HG03558 (cell line): ENCODE measurements at regions not wholly inside any gene's neighbourhood (a gene's known extent, or its start where the extent isn't known, plus 50 kb on each side); places are given as distances from the start of the nearest gene placed in this dataset.
"Not testable (repeated sequence)": the region's sequence is repeated elsewhere in the genome, so short reads cannot be mapped to it uniquely, and the experiment has no call there.

Experiments used
- ATAC-seq: cut with Tn5 transposase; IDR thresholded peaks from one replicate; pipeline ENCODE4 v1.9.1; 2021; ENCODE audit warnings: moderate number of reproducible peaks; ENCODE audit not compliant: unreplicated experiment; ENCODE audit errors: extremely low read depth

DNA sequence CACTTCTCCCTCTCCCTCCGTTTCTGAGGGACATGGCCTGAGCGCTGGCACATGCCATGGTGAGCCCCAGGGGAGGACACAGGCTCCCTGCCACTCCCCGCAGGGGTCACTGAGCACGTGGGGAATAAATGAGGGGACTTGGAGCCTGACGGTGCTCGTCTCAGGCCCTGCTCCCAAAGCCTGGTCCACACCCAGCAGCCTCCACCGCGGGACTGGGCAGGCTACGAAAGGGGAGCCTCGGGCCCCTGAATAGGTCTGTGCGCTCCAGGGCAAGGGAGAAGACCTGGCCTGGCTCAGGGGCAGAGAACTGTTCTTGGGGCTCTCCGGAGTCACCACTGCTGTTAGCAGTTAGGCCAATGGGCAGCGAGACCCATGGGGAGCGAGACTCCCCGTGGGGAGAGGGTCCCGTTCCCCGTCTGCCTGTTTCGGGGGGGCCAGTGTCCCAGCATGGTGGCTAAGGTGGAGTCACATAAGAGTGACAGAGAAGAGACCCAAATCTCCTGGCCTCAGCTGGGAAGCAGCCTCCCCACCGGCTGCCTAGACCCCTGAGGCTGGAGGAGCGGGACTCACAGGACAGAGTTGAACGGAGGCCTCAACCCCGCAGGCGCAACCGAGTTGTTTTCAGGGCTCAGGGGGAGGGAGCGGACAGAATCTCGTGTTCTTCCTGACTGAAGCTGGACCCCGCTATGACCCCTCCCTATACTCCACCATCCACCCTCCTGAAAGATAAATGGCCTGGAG lies 329.8 kb upstream of the SFSWAP start:
- no peak for ATAC-seq

- ATAC-seq: no peak
Measured at GRCh38 chr12:131381716-131382430, 329.0 kb upstream of the SFSWAP start.

GRCh38 chr12:131383291-131383690 lies 327.6 kb upstream of the SFSWAP start:
- ATAC-seq: no peak

DNA sequence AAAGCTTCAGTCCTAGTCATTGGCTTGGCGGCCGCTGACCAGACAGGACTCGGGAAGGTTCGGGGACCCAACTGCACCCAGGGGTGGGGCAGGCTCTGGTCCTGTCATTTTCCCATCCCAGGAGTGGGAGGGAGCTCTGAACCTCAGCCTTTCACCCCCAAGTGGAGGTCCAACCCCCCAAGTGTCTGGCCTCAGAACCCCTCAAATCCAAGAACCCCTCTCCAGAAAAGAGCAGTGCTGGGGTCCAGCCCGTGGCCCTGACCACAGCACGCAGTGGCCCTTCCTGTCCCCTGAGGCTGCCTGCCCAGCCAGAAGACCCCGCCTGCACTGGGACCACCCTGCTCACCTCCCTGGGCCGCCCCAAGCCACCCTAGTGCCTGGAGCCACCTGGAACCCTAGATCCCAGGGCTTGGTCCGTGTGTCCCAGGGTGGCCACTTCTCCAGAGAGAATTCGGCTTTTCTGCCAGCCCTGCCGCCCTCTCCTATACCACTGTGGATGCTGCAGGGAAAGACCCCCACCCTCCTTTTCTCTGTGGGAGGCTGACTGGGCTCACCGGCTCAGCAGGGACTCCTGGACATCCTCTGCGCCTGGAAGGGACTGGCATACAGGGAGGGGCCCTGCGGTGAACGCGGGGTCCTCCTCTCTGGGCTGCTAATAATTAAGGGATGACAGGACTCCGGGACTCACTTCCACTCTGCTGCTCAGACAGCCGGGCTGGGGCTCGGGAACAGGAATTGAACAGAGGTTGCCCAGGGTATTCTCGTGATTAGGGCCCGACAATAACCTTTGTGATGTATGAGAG lies 326.9 kb upstream of the SFSWAP start:
- ATAC-seq: no peak

DNA sequence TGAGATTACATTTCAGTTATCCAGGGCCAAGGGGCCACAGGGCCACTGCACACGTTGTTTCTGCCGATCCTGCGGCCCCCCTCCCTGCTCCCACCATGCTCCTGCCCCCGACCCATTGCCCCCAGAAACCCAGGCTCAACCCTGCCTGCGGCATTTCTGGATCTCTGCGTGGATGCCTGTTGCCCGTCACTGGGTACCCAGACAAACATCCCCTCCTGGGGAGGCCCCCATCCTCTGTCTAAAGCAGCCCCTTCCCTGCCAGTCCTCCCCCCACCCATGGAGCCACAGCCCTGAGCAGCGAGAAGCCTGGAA lies 326.4 kb upstream of the SFSWAP start:
- ATAC-seq: no peak

GRCh38 chr12:131385313-131386166 lies 325.4 kb upstream of the SFSWAP start:
- no peak for ATAC-seq

GRCh38 chr12:131386167-131386521 lies 324.7 kb upstream of the SFSWAP start:
- ATAC-seq: no peak

DNA sequence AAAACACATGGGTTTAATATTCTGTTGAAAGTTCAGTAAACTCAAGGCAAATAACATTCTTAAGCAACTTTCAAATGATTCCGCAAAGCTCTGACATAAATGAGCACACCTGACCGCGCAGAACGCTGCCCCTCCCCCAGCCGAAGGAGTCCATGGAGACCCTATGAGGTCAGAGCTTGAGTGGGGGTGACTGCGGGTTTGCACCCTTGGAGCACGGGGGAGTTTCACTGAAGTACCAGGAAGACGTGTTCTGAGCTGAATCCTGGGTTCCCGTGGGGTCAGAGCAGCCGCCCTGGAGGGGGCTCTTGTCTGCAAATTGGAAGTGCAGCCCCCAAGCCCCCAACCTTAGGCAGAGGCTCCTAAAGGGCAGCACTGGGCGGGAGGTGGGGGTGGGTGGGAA lies 324.1 kb upstream of the SFSWAP start:
- no peak for ATAC-seq

GRCh38 chr12:131387281-131388163 lies 323.4 kb upstream of the SFSWAP start:
- ATAC-seq: no peak

DNA sequence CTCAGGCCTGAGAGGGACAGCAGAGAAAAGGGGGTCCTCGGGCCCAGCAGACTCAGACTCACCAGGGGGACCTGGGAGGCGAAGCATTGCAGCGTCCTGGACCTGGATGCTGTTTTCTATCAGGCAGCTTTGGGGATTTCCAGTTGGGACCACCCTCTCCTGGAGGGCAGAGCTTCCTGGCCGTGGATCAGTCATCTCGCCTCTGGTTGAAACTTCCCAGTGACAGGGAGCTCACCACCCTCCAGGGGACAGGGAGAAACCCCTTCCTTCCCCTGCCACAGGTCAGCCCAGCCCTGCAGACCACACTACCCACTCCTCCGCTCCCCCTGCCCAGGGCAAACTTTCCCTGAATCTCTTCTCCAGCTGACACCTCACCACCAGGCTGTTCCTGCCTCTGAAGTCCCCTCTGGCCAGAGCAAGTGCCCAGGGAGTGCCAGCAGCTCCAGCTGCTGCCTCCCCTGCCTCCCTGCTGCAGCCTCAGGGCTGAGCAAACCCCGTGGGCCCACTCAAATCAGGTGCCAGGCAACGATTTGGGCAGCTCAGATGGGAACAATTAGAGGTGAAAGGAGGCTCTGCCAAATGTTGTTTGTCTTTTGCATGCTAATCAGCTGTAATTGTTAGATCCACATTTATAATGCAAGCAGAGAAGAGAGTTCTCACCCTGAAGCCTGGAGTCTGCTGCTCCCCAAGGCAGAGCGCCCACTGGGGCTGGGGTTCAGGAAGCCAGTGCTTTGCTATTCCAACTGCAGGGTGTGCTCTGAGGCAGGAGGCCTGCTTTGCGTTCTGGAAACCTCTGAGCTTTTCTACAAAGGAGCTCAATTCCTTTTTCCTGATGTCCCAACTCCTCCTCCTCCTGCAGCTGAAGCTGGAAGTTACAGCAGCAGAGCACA lies 322.5 kb upstream of the SFSWAP start:
- not testable (repeated sequence) for ATAC-seq

DNA sequence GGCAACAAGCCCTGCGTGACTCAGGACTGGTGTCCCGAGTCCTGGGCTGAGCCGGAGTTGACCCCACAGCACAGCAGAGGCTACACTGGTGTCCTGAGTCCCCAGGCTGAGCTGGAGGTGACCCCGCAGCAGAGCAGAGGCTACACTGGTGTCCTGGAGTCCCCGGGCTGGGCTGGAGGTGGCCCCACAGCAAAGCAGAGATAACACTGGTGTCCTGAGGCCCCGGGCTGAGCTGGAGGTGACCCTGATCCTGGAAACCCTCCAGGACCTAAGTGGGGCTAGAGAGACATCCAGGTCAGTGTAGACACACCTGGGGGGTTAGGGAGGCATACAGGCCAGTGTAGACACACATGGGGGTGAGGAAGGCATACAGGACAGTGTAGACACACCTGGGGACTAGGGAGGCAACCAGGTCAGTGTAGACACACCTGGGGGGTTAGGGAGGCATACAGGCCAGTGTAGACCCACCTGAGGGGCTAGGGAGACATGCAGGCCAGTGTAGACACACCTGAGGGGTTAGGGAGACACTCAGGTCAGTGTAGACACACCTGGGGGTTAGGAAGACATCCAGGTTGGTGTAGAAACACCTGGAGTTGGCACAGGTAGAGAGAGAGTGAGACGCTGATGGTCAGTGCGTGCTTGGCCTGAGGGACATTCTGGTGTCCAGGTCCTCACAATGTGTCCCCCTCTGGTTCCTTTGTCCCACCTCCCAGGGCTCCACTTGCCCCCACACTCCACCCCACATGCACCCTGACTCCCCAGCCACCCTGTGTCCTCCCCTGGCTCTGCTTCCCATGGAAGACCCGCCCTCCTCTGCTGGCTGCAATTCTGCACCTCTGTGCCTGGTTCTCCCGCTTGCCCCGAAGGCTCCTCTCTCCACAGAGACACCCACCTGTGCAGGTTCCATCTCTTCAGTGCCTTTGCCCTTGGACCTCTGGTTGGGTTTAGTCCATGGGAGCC lies 321.6 kb upstream of the SFSWAP start:
- ATAC-seq: no peak

- no peak for ATAC-seq
Measured at GRCh38 chr12:131390412-131391334, 320.2 kb upstream of the SFSWAP start.

- no peak for ATAC-seq
Measured at GRCh38 chr12:131391399-131391798, 319.5 kb upstream of the SFSWAP start.

DNA sequence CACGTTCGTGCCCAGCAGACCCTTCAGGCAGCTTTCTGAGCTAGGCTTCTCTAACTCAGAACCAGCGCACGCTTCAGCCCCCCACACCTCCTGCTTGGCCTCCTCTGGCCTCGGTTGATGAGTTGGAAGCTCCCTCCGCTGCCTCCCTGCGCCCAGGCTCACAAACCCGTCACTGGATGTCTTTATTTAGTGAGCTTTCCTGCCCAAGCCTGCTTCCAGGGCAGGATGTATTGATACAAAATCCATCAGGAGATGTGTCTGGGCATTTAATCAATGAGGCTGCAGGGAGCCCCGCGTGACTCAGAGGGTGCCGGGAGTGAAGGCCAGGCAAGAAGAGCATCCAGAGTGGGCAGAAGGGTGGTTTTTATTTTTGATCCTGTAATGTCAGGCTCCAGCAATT lies 316.1 kb upstream of the SFSWAP start:
- not testable (repeated sequence) for ATAC-seq

- ATAC-seq: not testable (repeated sequence)
Measured at GRCh38 chr12:131395209-131395684, 315.6 kb upstream of the SFSWAP start.

DNA sequence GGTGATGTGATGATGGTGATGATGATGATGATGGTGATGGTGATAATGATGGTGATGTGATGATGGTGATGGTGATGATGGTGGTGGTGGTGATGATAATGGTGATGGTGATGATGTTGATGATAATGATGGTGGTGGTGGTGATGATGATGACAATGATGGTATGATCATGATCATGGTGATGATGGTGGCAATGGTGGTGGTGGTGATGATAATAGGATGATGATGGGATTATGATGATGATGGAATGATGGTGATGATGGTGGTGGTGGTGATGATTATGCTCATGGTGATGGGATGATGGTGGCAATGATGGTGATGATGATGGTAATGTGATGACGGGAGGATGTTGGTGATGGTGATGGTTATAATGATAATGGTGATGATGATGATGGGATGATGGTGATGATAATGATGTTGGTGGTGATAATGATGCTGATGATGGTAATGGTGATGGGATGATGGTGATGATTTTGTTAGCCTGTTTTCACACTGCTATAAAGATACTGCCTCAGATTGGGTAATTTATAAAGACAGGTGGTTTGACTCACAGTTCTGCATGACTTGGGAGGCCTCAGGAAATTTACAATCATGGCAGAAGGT lies 314.8 kb upstream of the SFSWAP start:
- ATAC-seq: no peak
